H1 (cell line): ENCODE measurements at regions not wholly inside any gene's neighbourhood (a gene's known extent, or its start where the extent isn't known, plus 50 kb on each side); places are given as distances from the start of the nearest gene placed in this dataset.

Source experiments
- RXRA ChIP-seq: IDR thresholded peaks from 2 replicates; pipeline ENCODE4 v1.6.1; 2011; ENCODE audit warnings: low read depth, mild to moderate bottlenecking, low read length, moderate library complexity; ENCODE audit not compliant: insufficient read depth
- TF ChIP-seq, protein P1 (sequence below): IDR thresholded peaks from 2 replicates; pipeline ENCODE4 v1.6.1; 2011; ENCODE audit warnings: low read length, improper control_type of control experiment
- TF ChIP-seq, protein P2 (sequence below): fragments of 300-600 bp; sonication (generic); IDR thresholded peaks from 2 replicates; pipeline ENCODE4 v1.7.1; 2012; ENCODE audit warnings: low read length, moderate library complexity, mild to moderate bottlenecking, inconsistent platforms; ENCODE audit not compliant: insufficient replicate concordance
- TF ChIP-seq, protein P3 (sequence below), 3 experiments: IDR thresholded peaks; 1 replicate in 2 of 3; 2 replicates in 1 of 3; pipeline versions ENCODE4 v1.5.1 to v1.6.1; 2011; ENCODE audit warnings: low read length in 3 of 3, mild to moderate bottlenecking in 3 of 3, inconsistent platforms in 2 of 3, low read depth in 1 of 3, moderate library complexity in 1 of 3; ENCODE audit not compliant: insufficient read depth in 1 of 3; ENCODE audit errors: control extremely low read depth in 1 of 3

DNA sequence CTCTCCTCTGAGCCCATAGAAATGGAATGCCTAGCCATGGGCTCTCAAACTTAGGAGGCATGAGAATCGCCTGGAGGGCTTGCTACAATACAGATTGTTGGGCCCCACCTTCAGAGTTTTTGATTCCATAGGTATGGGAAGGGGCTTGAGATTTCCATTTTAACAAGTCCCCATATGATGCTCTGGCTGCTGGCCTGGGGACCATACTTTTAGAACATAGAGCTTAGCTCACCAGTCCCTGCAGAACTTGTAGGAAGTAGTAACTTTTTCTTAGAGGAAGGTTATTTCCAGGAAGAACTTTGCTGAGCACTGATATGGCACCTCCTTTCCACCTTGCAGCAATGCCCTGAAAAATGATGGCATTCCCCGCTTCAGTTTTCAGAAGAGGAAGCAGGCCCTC, 177.0 kb upstream of the ZMIZ1 start (continued):
- TF ChIP-seq, protein P1, sequence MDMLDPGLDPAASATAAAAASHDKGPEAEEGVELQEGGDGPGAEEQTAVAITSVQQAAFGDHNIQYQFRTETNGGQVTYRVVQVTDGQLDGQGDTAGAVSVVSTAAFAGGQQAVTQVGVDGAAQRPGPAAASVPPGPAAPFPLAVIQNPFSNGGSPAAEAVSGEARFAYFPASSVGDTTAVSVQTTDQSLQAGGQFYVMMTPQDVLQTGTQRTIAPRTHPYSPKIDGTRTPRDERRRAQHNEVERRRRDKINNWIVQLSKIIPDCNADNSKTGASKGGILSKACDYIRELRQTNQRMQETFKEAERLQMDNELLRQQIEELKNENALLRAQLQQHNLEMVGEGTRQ, result no peak
- no peak for TF ChIP-seq RXRA
- TF ChIP-seq, protein P2, sequence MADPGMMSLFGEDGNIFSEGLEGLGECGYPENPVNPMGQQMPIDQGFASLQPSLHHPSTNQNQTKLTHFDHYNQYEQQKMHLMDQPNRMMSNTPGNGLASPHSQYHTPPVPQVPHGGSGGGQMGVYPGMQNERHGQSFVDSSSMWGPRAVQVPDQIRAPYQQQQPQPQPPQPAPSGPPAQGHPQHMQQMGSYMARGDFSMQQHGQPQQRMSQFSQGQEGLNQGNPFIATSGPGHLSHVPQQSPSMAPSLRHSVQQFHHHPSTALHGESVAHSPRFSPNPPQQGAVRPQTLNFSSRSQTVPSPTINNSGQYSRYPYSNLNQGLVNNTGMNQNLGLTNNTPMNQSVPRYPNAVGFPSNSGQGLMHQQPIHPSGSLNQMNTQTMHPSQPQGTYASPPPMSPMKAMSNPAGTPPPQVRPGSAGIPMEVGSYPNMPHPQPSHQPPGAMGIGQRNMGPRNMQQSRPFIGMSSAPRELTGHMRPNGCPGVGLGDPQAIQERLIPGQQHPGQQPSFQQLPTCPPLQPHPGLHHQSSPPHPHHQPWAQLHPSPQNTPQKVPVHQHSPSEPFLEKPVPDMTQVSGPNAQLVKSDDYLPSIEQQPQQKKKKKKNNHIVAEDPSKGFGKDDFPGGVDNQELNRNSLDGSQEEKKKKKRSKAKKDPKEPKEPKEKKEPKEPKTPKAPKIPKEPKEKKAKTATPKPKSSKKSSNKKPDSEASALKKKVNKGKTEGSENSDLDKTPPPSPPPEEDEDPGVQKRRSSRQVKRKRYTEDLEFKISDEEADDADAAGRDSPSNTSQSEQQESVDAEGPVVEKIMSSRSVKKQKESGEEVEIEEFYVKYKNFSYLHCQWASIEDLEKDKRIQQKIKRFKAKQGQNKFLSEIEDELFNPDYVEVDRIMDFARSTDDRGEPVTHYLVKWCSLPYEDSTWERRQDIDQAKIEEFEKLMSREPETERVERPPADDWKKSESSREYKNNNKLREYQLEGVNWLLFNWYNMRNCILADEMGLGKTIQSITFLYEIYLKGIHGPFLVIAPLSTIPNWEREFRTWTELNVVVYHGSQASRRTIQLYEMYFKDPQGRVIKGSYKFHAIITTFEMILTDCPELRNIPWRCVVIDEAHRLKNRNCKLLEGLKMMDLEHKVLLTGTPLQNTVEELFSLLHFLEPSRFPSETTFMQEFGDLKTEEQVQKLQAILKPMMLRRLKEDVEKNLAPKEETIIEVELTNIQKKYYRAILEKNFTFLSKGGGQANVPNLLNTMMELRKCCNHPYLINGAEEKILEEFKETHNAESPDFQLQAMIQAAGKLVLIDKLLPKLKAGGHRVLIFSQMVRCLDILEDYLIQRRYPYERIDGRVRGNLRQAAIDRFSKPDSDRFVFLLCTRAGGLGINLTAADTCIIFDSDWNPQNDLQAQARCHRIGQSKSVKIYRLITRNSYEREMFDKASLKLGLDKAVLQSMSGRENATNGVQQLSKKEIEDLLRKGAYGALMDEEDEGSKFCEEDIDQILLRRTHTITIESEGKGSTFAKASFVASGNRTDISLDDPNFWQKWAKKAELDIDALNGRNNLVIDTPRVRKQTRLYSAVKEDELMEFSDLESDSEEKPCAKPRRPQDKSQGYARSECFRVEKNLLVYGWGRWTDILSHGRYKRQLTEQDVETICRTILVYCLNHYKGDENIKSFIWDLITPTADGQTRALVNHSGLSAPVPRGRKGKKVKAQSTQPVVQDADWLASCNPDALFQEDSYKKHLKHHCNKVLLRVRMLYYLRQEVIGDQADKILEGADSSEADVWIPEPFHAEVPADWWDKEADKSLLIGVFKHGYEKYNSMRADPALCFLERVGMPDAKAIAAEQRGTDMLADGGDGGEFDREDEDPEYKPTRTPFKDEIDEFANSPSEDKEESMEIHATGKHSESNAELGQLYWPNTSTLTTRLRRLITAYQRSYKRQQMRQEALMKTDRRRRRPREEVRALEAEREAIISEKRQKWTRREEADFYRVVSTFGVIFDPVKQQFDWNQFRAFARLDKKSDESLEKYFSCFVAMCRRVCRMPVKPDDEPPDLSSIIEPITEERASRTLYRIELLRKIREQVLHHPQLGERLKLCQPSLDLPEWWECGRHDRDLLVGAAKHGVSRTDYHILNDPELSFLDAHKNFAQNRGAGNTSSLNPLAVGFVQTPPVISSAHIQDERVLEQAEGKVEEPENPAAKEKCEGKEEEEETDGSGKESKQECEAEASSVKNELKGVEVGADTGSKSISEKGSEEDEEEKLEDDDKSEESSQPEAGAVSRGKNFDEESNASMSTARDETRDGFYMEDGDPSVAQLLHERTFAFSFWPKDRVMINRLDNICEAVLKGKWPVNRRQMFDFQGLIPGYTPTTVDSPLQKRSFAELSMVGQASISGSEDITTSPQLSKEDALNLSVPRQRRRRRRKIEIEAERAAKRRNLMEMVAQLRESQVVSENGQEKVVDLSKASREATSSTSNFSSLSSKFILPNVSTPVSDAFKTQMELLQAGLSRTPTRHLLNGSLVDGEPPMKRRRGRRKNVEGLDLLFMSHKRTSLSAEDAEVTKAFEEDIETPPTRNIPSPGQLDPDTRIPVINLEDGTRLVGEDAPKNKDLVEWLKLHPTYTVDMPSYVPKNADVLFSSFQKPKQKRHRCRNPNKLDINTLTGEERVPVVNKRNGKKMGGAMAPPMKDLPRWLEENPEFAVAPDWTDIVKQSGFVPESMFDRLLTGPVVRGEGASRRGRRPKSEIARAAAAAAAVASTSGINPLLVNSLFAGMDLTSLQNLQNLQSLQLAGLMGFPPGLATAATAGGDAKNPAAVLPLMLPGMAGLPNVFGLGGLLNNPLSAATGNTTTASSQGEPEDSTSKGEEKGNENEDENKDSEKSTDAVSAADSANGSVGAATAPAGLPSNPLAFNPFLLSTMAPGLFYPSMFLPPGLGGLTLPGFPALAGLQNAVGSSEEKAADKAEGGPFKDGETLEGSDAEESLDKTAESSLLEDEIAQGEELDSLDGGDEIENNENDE, result no peak
- TF ChIP-seq, protein P3, sequence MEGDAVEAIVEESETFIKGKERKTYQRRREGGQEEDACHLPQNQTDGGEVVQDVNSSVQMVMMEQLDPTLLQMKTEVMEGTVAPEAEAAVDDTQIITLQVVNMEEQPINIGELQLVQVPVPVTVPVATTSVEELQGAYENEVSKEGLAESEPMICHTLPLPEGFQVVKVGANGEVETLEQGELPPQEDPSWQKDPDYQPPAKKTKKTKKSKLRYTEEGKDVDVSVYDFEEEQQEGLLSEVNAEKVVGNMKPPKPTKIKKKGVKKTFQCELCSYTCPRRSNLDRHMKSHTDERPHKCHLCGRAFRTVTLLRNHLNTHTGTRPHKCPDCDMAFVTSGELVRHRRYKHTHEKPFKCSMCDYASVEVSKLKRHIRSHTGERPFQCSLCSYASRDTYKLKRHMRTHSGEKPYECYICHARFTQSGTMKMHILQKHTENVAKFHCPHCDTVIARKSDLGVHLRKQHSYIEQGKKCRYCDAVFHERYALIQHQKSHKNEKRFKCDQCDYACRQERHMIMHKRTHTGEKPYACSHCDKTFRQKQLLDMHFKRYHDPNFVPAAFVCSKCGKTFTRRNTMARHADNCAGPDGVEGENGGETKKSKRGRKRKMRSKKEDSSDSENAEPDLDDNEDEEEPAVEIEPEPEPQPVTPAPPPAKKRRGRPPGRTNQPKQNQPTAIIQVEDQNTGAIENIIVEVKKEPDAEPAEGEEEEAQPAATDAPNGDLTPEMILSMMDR (IDR thresholded peaks at IDR 0.05; ENCODE audit: control extremely low read depth in 1 of 3, insufficient read depth in 1 of 3, low read depth in 1 of 3, low read length in 3 of 3), result no peak
- TF ChIP-seq, all 59 proteins: peak for 0
